NB4 (cell line): ENCODE measurements at regions not wholly inside any gene's neighbourhood (a gene's known extent, or its start where the extent isn't known, plus 50 kb on each side); places are given as distances from the start of the nearest gene placed in this dataset.

Experiments
- DNase-seq: peaks from one replicate; pipeline ENCODE4 v3.0.0; 2010; ENCODE audit warnings: low read depth
- H3K4me3 ChIP-seq: one replicate; pipeline ENCODE4 v1.5.1; 2011; ENCODE audit warnings: mild to moderate bottlenecking, low read depth, low read length, moderate library complexity
- MAX ChIP-seq: IDR thresholded peaks from 2 replicates; pipeline ENCODE4 v1.6.1; 2011; ENCODE audit warnings: low read depth, low read length
- MYC ChIP-seq: IDR thresholded peaks from 2 replicates; pipeline ENCODE4 v1.6.1; 2011; ENCODE audit warnings: low read depth, low read length
- POLR2A ChIP-seq: IDR thresholded peaks from 2 replicates; pipeline ENCODE4 v1.6.1; 2011; ENCODE audit warnings: mild to moderate bottlenecking; ENCODE audit not compliant: insufficient read length; ENCODE audit errors: extremely low read depth
- TF ChIP-seq, protein P1 (sequence below): IDR thresholded peaks from one replicate; pipeline ENCODE4 v1.5.1; 2012; ENCODE audit warnings: low read depth, low read length

- DNase-seq = no peak
- TF ChIP-seq MYC = no peak
- TF ChIP-seq MAX = no peak
- no peak for TF ChIP-seq POLR2A
- TF ChIP-seq, protein P1, sequence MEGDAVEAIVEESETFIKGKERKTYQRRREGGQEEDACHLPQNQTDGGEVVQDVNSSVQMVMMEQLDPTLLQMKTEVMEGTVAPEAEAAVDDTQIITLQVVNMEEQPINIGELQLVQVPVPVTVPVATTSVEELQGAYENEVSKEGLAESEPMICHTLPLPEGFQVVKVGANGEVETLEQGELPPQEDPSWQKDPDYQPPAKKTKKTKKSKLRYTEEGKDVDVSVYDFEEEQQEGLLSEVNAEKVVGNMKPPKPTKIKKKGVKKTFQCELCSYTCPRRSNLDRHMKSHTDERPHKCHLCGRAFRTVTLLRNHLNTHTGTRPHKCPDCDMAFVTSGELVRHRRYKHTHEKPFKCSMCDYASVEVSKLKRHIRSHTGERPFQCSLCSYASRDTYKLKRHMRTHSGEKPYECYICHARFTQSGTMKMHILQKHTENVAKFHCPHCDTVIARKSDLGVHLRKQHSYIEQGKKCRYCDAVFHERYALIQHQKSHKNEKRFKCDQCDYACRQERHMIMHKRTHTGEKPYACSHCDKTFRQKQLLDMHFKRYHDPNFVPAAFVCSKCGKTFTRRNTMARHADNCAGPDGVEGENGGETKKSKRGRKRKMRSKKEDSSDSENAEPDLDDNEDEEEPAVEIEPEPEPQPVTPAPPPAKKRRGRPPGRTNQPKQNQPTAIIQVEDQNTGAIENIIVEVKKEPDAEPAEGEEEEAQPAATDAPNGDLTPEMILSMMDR = no peak
- H3K4me3 ChIP-seq = no peak overlapping the region
Observed at GRCh38 chr5:67344870-67345269, 148.3 kb upstream of the CD180 start.

- no peak overlapping the region for H3K4me3 ChIP-seq
- TF ChIP-seq MAX = no peak
- TF ChIP-seq, protein P1 = no peak
- no peak for TF ChIP-seq POLR2A
- no peak for TF ChIP-seq MYC
- DNase-seq = no peak
Observed at GRCh38 chr5:67343835-67344234, 147.2 kb upstream of the CD180 start.

DNA sequence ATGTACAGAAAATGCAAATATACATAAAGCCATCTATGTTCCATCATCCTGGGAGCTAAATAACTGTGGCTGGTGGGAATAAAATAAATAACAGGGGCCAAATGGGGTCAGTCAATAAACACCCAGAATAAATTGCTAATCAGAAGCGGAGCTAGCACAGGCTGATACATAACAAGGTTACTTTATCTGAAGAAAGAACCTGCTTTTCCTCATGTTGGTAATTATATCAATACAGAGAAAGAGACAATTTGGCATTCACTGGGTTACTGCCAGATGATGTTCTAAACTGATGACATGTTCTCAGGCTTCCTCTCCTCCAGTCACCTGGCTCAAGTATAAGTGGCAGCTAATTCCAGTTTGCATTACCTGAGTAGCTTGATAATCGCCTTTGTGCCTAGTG is 144.9 kb upstream of the CD180 start:
- no peak for TF ChIP-seq POLR2A
- no peak for DNase-seq

GRCh38 chr5:67339219-67339767 is 142.7 kb upstream of the CD180 start:
- TF ChIP-seq, protein P1 = no peak
- TF ChIP-seq MAX (no peak), MYC (no peak), POLR2A (no peak)
- no peak for DNase-seq
- no peak overlapping the region for H3K4me3 ChIP-seq

More for the DNA sequence above, 144.9 kb upstream of the CD180 start:
- no peak overlapping the region for H3K4me3 ChIP-seq

GRCh38 chr5:67338421-67338820 is 141.8 kb upstream of the CD180 start:
- TF ChIP-seq MYC (no peak), MAX (no peak), POLR2A (no peak)
- TF ChIP-seq, protein P1 = no peak
- H3K4me3 ChIP-seq = no peak overlapping the region
- DNase-seq = no peak

DNA sequence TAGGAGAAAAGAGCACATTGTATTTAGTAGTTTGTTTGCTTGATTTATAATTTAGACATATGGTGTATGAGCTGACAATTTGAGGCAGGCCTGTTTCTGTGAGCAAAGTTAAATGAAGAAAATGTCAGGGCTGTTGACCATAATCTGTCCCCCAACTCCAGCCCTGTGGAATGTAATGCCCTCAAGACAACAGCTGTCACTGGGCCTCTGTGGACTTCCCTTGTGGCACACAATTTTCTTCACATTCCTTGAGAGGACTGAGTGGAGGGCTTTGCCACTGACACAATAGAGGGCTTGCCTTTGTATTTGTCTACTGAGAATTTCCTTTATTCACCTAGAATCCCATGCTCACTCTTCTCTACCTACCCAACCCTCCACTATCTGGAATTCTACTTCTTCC is 141.2 kb upstream of the CD180 start:
- no peak for DNase-seq
- no peak for TF ChIP-seq POLR2A
- no peak for TF ChIP-seq MYC
- no peak for TF ChIP-seq MAX
- TF ChIP-seq, protein P1 = no peak
- no peak overlapping the region for H3K4me3 ChIP-seq
